SK-N-SH treated with all-trans-retinoic acid at 6 μM for 48 hours (cell line): ENCODE measurements at regions not wholly inside any gene's neighbourhood (a gene's known extent, or its start where the extent isn't known, plus 50 kb on each side); places are given as distances from the start of the nearest gene placed in this dataset.

Experiments
- ARNTL ChIP-seq: fragments of 450-650 bp; formaldehyde crosslinking; IDR thresholded peaks from 2 replicates; pipeline ENCODE4 v1.5.0; 2020; ENCODE audit warnings: low read depth, mild to moderate bottlenecking, moderate library complexity, borderline replicate concordance
- CREB5 ChIP-seq: fragments of 250-450 bp; sonication (Bioruptor Pico); IDR thresholded peaks from 2 replicates; pipeline ENCODE4 v1.5.1; 2020; ENCODE audit warnings: low read depth, mild to moderate bottlenecking, moderate library complexity
- CSRNP3 ChIP-seq: fragments of 250-450 bp; sonication (Bioruptor Pico); IDR thresholded peaks from 2 replicates; pipeline ENCODE4 v1.5.1; 2021; ENCODE audit warnings: mild to moderate bottlenecking, moderate library complexity
- ESRRG ChIP-seq: fragments of 250-450 bp; sonication (Bioruptor Pico); IDR thresholded peaks from 2 replicates; pipeline ENCODE4 v1.6.1; 2021; ENCODE audit warnings: mild to moderate bottlenecking
- ISL1 ChIP-seq: fragments of 250-450 bp; sonication (Bioruptor Pico); IDR thresholded peaks from 2 replicates; pipeline ENCODE4 v2.1.2; 2022; ENCODE audit warnings: mild to moderate bottlenecking, moderate library complexity
- PATZ1 ChIP-seq: fragments of 250-450 bp; sonication (Bioruptor Pico); IDR thresholded peaks from 2 replicates; pipeline ENCODE4 v1.8.0; 2020; ENCODE audit warnings: mild to moderate bottlenecking, moderate library complexity, borderline replicate concordance
- POU6F1 ChIP-seq: fragments of 250-450 bp; sonication (Bioruptor Pico); IDR thresholded peaks from 2 replicates; pipeline ENCODE4 v1.8.0; 2021; ENCODE audit warnings: low read depth, mild to moderate bottlenecking, moderate library complexity, borderline replicate concordance
- RARB ChIP-seq: fragments of 250-450 bp; sonication (Bioruptor Pico); IDR thresholded peaks from 2 replicates; pipeline ENCODE4 v1.8.0; 2021; ENCODE audit warnings: mild to moderate bottlenecking, moderate library complexity
- SNAI2 ChIP-seq: fragments of 250-450 bp; sonication (Bioruptor Pico); IDR thresholded peaks from 2 replicates; pipeline ENCODE4 v1.5.0; 2020; ENCODE audit warnings: mild to moderate bottlenecking, moderate library complexity
- TCF4 ChIP-seq: fragments of 250-450 bp; sonication (Bioruptor Pico); IDR thresholded peaks from 2 replicates; pipeline ENCODE4 v1.8.0; 2021; ENCODE audit warnings: mild to moderate bottlenecking, moderate library complexity, borderline replicate concordance
- ZC3H10 ChIP-seq: fragments of 250-450 bp; sonication (Bioruptor Pico); IDR thresholded peaks from 2 replicates; pipeline ENCODE4 v1.5.1; 2021; ENCODE audit warnings: mild to moderate bottlenecking, moderate library complexity
- ZFP3 ChIP-seq: fragments of 250-450 bp; sonication (Bioruptor Pico); IDR thresholded peaks from 2 replicates; pipeline ENCODE4 v1.5.0; 2020; ENCODE audit warnings: mild to moderate bottlenecking, moderate library complexity

GRCh38 chr1:55605155-55605554 lies 390.0 kb upstream of the USP24 start:
- no peak for TF ChIP-seq ISL1 (CRISPR knock-in tag)
- TF ChIP-seq TCF4 (CRISPR knock-in tag): no peak
- TF ChIP-seq RARB (CRISPR knock-in tag): no peak
- no peak for TF ChIP-seq PATZ1
- no peak for TF ChIP-seq ZC3H10 (CRISPR knock-in tag)
- TF ChIP-seq CREB5 (CRISPR knock-in tag): no peak
- no peak for TF ChIP-seq ESRRG (CRISPR knock-in tag)
- no peak for TF ChIP-seq POU6F1 (CRISPR knock-in tag)
- TF ChIP-seq ARNTL (CRISPR knock-in tag): no peak
- TF ChIP-seq ZFP3 (CRISPR knock-in tag): no peak
- TF ChIP-seq SNAI2 (CRISPR knock-in tag): no peak
- no peak for TF ChIP-seq CSRNP3 (CRISPR knock-in tag)
